ENCODE measurements at regions not wholly inside any gene's neighbourhood (a gene's known extent, or its start where the extent isn't known, plus 50 kb on each side); places are given as distances from the start of the nearest gene placed in this dataset.

DNA sequence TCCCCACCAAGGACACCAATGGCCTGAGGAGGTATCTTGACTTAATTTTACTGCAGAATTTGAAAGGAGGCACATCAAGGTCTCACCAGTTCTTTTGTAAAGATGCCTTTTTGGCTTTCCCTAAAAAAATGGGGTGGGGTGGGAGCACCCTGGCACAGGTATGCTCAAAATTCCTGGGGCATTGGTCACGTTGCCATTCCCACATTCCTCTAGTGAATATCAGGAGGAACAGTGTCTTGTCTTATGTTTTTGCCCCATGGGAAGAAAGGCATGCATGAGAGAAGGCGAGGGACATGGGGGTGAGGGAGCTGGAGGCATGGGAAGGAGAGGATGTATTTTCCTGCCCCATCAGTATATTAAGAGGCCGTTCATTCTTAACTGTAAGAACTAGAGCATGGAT is 275.3 kb downstream of the CMPK2 start:
- peak; percentile 27 for DNase-seq (ENCODE audit: low read depth)
- no peak overlapping the region for H3K4me3 ChIP-seq (ENCODE audit: low read length)
- TF ChIP-seq, protein P1, sequence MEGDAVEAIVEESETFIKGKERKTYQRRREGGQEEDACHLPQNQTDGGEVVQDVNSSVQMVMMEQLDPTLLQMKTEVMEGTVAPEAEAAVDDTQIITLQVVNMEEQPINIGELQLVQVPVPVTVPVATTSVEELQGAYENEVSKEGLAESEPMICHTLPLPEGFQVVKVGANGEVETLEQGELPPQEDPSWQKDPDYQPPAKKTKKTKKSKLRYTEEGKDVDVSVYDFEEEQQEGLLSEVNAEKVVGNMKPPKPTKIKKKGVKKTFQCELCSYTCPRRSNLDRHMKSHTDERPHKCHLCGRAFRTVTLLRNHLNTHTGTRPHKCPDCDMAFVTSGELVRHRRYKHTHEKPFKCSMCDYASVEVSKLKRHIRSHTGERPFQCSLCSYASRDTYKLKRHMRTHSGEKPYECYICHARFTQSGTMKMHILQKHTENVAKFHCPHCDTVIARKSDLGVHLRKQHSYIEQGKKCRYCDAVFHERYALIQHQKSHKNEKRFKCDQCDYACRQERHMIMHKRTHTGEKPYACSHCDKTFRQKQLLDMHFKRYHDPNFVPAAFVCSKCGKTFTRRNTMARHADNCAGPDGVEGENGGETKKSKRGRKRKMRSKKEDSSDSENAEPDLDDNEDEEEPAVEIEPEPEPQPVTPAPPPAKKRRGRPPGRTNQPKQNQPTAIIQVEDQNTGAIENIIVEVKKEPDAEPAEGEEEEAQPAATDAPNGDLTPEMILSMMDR (IDR thresholded peaks at IDR 0.05; ENCODE audit: insufficient read depth, low read depth, low read length, missing control alignments) = no peak

DNA sequence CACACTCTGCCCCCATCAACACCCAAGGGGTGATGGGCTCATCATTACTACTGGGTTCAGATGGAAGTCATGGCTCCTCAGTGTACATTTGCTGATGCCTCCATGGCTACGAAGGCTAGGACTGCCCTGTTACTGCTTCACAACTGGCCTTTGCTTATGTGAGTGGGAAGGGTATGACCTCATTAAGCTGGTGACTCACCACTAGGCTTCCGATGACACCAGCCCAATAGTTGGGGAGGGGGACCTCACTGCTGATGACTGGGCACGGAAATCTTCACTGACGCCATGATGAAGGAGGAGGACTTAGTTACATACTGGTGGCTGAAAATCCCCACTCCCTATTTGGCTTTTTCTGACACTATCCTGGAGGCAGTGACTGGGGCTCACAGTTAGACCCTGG is 263.2 kb downstream of the CMPK2 start:
- TF ChIP-seq, protein P1 (IDR thresholded peaks at IDR 0.05; ENCODE audit: insufficient read depth, low read depth, low read length, missing control alignments) = no peak
- DNase-seq (ENCODE audit: low read depth) = no peak
- no peak overlapping the region for H3K4me3 ChIP-seq (ENCODE audit: low read length)

DNA sequence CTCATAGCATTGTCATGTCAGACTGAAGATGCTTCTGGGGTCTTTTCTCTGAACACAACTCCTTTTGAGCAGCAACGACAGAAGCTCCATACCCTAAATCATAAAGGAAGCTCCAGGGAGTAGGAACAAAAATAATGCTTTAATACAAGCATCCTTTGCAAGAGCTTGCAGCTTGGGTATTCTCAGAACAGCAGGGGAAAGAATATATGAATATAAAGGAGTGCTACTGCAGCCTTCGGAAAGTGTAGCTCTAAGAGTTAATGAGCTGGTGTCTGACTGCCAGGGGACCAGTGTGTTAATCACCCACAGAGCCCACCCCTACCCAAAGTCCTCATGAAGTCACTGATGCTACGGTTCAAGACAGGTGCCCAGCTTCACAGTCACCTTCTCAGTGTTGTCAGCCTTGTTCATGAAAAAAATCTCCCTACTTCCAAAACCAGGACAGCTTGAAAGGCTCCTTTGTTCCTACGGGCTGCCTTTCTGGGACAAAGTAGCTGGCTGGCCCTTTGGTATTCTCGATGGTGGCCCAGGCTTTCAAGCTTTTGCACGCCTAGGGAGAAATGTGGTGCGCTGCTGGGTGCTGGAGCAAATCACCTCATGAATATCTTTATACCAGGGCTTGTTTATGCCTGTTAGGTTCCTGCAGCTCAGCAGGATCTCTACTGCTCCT is 259.7 kb downstream of the CMPK2 start:
- TF ChIP-seq, protein P1 (IDR thresholded peaks at IDR 0.05; ENCODE audit: insufficient read depth, low read depth, low read length, missing control alignments) = no peak
- no peak overlapping the region for H3K4me3 ChIP-seq (ENCODE audit: low read length)
- no peak for DNase-seq (ENCODE audit: low read depth)

DNA sequence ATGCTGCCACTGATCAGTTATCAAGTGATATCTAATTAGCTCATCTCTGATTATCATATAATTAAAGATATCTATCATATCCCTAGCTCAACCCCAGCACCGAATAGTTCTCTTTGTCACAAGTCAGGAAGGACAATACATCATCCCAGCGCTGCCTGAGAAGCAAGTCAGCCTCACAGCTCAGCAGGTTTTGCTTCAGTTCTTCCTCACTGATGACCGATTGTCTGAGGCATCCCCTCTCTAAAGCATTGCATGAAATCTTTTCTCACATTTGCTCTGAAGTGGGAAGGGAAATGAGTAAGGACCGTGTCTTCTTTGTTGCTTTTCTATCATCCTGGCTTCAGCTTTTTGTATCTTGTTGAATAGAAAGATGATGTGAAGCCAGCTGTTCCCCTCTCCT is 247.9 kb downstream of the CMPK2 start:
- H3K4me3 ChIP-seq (ENCODE audit: low read length) = no peak overlapping the region
- no peak for DNase-seq (ENCODE audit: low read depth)
- TF ChIP-seq, protein P1 (IDR thresholded peaks at IDR 0.05; ENCODE audit: insufficient read depth, low read depth, low read length, missing control alignments) = no peak

DNA sequence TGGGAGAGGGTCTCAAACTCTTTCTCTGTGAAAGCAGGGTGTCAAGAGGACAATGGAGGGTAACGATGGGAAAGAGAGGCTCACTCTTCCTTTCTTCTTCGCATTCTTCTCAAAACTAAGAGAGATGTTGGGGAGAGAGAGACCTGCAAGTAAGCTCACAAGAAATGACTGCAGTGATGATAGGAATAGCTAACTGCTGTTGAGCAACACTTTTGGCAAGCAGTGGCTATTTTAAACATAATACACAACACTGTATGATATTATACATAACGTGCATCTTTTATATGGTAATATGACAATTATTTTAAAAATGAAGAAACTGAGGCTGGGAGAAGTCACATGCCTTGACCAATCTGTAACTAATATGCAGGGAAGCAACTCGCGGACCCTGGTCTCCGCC is 247.5 kb downstream of the CMPK2 start:
- no peak for DNase-seq (ENCODE audit: low read depth)
- no peak overlapping the region for H3K4me3 ChIP-seq (ENCODE audit: low read length)
- TF ChIP-seq, protein P1 (IDR thresholded peaks at IDR 0.05; ENCODE audit: insufficient read depth, low read depth, low read length, missing control alignments) = no peak

DNA sequence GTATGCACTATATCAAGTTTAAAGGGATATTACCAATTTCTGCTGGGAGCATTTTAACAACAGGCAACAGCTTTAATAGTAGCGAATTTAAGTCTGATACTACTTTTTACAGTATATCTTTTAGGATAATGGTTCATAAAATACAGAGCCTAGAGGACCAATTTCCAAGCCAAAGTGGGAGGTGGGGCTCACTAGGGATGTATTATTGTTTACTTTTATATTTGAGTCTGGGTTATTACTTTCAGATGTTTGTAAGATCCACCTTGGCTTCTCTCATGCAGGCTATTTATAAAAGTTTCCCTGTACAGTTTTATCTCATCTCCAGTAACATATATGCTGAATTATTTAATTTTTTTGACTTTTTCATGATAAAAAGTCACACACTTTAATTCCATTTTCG is 242.0 kb downstream of the CMPK2 start:
- no peak for DNase-seq (ENCODE audit: low read depth)
- TF ChIP-seq, protein P1 (IDR thresholded peaks at IDR 0.05; ENCODE audit: insufficient read depth, low read depth, low read length, missing control alignments) = no peak

DNA sequence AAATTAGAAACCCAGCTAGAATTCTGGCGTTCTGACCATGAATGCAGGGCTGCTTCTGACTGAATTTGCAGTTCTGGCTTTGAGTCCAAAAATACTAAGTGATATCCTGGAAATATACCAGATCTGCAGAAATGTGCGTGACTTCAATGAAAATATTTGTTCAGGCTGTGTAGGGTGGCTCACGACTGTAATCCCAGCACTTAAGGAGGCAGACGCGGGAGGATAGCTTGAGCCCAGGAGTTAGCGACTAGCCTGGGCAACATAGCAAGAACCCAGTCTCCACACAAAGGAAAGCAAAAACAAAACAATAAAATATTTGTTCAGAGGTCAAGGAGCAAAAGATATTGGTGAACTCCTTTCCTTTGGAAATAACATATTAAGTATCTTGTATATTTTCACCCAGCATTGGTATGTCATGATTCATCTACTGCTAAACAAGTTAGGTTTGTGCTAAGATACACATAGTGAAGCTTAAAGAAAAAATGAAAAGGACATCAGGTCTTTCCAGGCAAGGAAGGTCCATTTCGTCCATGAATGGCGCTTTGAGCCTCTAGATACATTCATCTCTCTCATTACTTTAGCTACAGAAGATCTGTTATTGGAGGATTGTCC is 239.2 kb downstream of the CMPK2 start:
- no peak for DNase-seq (ENCODE audit: low read depth)
- no peak overlapping the region for H3K4me3 ChIP-seq (ENCODE audit: low read length)
- TF ChIP-seq, protein P1 (IDR thresholded peaks at IDR 0.05; ENCODE audit: insufficient read depth, low read depth, low read length, missing control alignments) = no peak

More for the DNA sequence above, 242.0 kb downstream of the CMPK2 start:
- H3K4me3 ChIP-seq (ENCODE audit: low read length) = no peak overlapping the region
